Uterus (tissue), 2 donors: ENCODE measurements at regions not wholly inside any gene's neighbourhood (a gene's known extent, or its start where the extent isn't known, plus 50 kb on each side); places are given as distances from the start of the nearest gene placed in this dataset.

ENCODE experiments used
- CTCF ChIP-seq, 4 experiments: fragments of 200-600 bp in 2 of 4; fragments of 450-650 bp in 2 of 4; sonication (generic) in 2 of 4; IDR thresholded peaks; one replicate each; pipeline ENCODE4 v1.5.1; 2016 to 2019; ENCODE audit warnings: antibody characterized with exemption in 4 of 4, mild to moderate bottlenecking in 2 of 4, moderate library complexity in 1 of 4
- POLR2A ChIP-seq, 2 donors: fragments of 450-650 bp; IDR thresholded peaks; one replicate each; pipeline ENCODE4 v1.6.1; 2016; ENCODE audit warnings: antibody characterized with exemption in 2 of 2, mild to moderate bottlenecking in 1 of 2, moderate library complexity in 1 of 2

- TF ChIP-seq CTCF (IDR thresholded peaks at IDR 0.05): no peak
- TF ChIP-seq POLR2A (IDR thresholded peaks at IDR 0.05): no peak
Measured at GRCh38 chr4:110418641-110419040, 57.3 kb upstream of the ENPEP start.
